RWPE2 (cell line): ENCODE measurements at regions not wholly inside any gene's neighbourhood (a gene's known extent, or its start where the extent isn't known, plus 50 kb on each side); places are given as distances from the start of the nearest gene placed in this dataset.
A peak's percentile ranks its signal among the peaks of the same experiment; 100 is the strongest.

Source experiments
- ATAC-seq: fragments of 200-7000 bp; cut with Tn5 transposase; 3 replicates; pipeline ENCODE4 v1.9.1; 2021; ENCODE audit warnings: low read depth
- DNase-seq: peaks from one replicate; pipeline ENCODE4 v3.0.0-alpha.2; 2020; ENCODE audit warnings: low spot score
- H3K27ac ChIP-seq: fragments of 450-650 bp; 2 replicates; pipeline ENCODE4 v1.5.1; 2017; ENCODE audit warnings: mild to moderate bottlenecking; ENCODE audit not compliant: poor library complexity, severe bottlenecking
- H3K27me3 ChIP-seq: fragments of 250-450 bp; sonication (Bioruptor Pico); 2 replicates; pipeline ENCODE4 v1.5.1; 2021; ENCODE audit warnings: mild to moderate bottlenecking, moderate library complexity; ENCODE audit not compliant: insufficient read depth, poor library complexity, severe bottlenecking
- H3K36me3 ChIP-seq: fragments of 250-450 bp; sonication (Bioruptor Pico); 2 replicates; pipeline ENCODE4 v1.5.1; 2020; ENCODE audit warnings: low read depth, mild to moderate bottlenecking, moderate library complexity
- H3K4me1 ChIP-seq: fragments of 250-450 bp; sonication (Bioruptor Pico); 2 replicates; pipeline ENCODE4 v1.5.1; 2021; ENCODE audit warnings: mild to moderate bottlenecking, moderate library complexity; ENCODE audit not compliant: insufficient read depth, poor library complexity, severe bottlenecking
- H3K4me3 ChIP-seq: fragments of 250-450 bp; sonication (Bioruptor Pico); 2 replicates; pipeline ENCODE4 v1.5.1; 2021; ENCODE audit warnings: mild to moderate bottlenecking, moderate library complexity; ENCODE audit not compliant: severe bottlenecking
- H3K9me3 ChIP-seq: fragments of 250-450 bp; sonication (Bioruptor Pico); 2 replicates; pipeline ENCODE4 v1.5.1; 2021; ENCODE audit warnings: mild to moderate bottlenecking, moderate library complexity; ENCODE audit not compliant: severe bottlenecking
- TF ChIP-seq, protein P1 (sequence below): fragments of 450-650 bp; IDR thresholded peaks from one replicate; pipeline ENCODE4 v1.5.1; 2017; ENCODE audit warnings: mild to moderate bottlenecking, moderate library complexity; ENCODE audit not compliant: poor library complexity, severe bottlenecking

DNA sequence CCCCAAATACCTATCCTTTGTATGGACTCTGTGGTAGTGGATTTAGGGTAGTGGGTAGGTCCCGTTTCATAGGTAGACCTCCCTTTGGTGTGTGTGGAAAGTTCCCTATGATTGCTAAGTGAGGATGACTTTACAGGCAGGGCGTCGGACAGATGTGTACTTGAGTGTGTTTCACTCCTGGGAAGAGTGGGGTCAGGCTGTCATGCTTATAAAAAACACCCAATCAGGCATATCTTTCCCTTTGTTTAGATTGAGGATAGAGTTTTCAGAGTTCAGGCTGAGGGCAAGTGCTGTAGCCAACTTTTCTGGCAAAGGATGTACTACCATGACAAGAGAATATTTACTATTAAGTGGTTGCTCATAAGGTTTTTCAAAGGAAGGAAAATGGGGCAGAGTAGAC lies 242.0 kb downstream of the YTHDC2 start:
- no peak overlapping the region for H3K27ac ChIP-seq
- no peak overlapping the region for H3K4me3 ChIP-seq
- DNase-seq (no peak), ATAC-seq (no peak)
- no peaks in the 10 kb centered on the region for H3K36me3 ChIP-seq
- no peaks in the 10 kb centered on the region for H3K27me3 ChIP-seq
- H3K9me3 ChIP-seq, result no peaks in the 10 kb centered on the region
- H3K4me1 ChIP-seq, result no peaks in the 10 kb centered on the region
- TF ChIP-seq, protein P1, sequence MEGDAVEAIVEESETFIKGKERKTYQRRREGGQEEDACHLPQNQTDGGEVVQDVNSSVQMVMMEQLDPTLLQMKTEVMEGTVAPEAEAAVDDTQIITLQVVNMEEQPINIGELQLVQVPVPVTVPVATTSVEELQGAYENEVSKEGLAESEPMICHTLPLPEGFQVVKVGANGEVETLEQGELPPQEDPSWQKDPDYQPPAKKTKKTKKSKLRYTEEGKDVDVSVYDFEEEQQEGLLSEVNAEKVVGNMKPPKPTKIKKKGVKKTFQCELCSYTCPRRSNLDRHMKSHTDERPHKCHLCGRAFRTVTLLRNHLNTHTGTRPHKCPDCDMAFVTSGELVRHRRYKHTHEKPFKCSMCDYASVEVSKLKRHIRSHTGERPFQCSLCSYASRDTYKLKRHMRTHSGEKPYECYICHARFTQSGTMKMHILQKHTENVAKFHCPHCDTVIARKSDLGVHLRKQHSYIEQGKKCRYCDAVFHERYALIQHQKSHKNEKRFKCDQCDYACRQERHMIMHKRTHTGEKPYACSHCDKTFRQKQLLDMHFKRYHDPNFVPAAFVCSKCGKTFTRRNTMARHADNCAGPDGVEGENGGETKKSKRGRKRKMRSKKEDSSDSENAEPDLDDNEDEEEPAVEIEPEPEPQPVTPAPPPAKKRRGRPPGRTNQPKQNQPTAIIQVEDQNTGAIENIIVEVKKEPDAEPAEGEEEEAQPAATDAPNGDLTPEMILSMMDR, result no peak

- Histone ChIP-seq H3K9me3 (no peaks in the 10 kb centered on the region), H3K4me1 (no peaks in the 10 kb centered on the region), H3K27ac (no peak overlapping the region), H3K27me3 (no peaks in the 10 kb centered on the region), H3K4me3 (no peak overlapping the region), H3K36me3 (no peaks in the 10 kb centered on the region)
- TF ChIP-seq, protein P1, result no peak
- DNase-seq, result no peak
- ATAC-seq, result no peak
Measured at GRCh38 chr5:113757508-113757907, 244.0 kb downstream of the YTHDC2 start.

- Histone ChIP-seq H3K9me3 (no peaks in the 10 kb centered on the region), H3K36me3 (no peaks in the 10 kb centered on the region), H3K4me3 (no peak overlapping the region), H3K4me1 (no peaks in the 10 kb centered on the region), H3K27me3 (no peaks in the 10 kb centered on the region), H3K27ac (no peak overlapping the region)
- DNase-seq (no peak), ATAC-seq (no peak)
- TF ChIP-seq, protein P1, result no peak
Measured at GRCh38 chr5:113759505-113759904, 246.0 kb downstream of the YTHDC2 start.

DNA sequence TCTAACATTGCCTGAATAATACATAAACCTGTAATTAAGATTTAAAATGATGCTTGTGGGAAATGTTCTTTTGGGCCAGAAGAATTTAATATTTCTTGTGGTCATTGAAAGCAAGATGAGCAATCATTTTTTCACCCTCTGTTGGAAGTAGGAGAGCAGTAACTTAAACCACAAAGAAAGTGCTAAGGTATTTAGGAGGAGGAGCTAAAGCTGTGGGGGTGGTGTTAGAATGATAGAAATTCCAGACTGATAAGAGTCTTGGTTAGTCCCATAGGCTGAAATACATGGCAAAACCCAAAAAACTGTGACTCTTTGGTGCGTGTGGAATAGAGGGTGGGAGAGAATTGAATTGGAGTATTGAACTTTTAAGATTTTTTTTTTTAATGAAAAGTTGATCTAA lies 247.0 kb downstream of the YTHDC2 start:
- no peaks in the 10 kb centered on the region for H3K9me3 ChIP-seq
- ATAC-seq (peak; percentile 67; the same call in 2 of the 3 replicates), DNase-seq (no peak)
- no peaks in the 10 kb centered on the region for H3K36me3 ChIP-seq
- H3K4me1 ChIP-seq, result no peaks in the 10 kb centered on the region
- H3K4me3 ChIP-seq, result no peak overlapping the region
- TF ChIP-seq, protein P1, result no peak
- H3K27ac ChIP-seq, result no peak overlapping the region
- no peaks in the 10 kb centered on the region for H3K27me3 ChIP-seq

- Histone ChIP-seq H3K36me3 (no peaks in the 10 kb centered on the region), H3K4me1 (no peaks in the 10 kb centered on the region), H3K4me3 (no peak overlapping the region), H3K9me3 (no peaks in the 10 kb centered on the region), H3K27me3 (no peaks in the 10 kb centered on the region), H3K27ac (no peak overlapping the region)
- TF ChIP-seq, protein P1, result no peak
- ATAC-seq (no peak), DNase-seq (no peak)
Measured at GRCh38 chr5:113761594-113761993, 248.1 kb downstream of the YTHDC2 start.
